ENCODE measurements at regions not wholly inside any gene's neighbourhood (a gene's known extent, or its start where the extent isn't known, plus 50 kb on each side); places are given as distances from the start of the nearest gene placed in this dataset.

DNA sequence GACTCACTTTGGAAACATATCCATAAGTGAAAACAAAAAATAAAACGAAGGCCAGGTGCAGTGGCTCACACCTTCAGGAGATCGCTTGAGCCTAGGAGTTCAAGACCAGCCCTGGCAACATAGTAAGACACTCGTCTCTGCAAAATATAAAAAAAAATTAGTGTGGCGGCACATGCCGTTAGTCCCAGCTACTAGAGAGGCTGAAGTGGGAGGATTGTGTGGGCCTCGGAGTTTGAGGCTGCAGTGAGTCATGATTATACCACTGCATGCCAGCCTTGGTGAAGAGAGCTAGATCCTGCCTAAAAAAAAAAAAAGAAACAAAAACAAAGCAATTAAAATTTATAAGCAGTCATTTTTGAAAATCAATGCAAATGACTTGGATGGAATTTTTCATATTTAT lies 54.7 kb upstream of the NANOGP8 start:
- no peak overlapping the region for H3K27ac ChIP-seq
- no peaks in the 10 kb centered on the region for H3K9me3 ChIP-seq
- WGBS, 2 donors, result 88 to 92% methylated on average over 6 of the region's 6 CpGs
- DNase-seq (ENCODE audit: low spot score in 2 of 2), result no peak
- H3K36me3 ChIP-seq, result no peaks in the 10 kb centered on the region
- no peaks in the 10 kb centered on the region for H3K27me3 ChIP-seq
- TF ChIP-seq POLR2A (IDR thresholded peaks at IDR 0.05), result no peak
- no peaks in the 10 kb centered on the region for H3K4me1 ChIP-seq
- no peak overlapping the region for H3K4me3 ChIP-seq

DNA sequence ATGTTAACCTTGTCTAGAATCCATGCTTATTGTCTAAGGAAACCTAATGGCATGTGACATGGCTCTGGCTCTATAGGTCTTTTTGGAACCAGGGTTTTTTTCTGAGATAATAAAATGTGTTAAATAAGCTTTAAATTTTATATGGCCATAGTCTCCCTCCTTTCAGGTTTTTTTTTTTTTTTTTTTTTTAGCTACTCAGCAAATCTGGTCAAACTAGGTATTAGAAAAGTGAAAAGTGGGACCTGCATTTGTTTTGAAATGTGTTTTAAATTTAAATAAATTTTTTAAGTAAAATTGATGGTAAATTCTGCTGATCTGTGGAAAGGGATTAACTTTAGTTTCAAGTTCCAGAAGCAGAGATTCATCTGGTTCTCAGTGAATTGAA lies 52.1 kb upstream of the NANOGP8 start:
- no peaks in the 10 kb centered on the region for H3K36me3 ChIP-seq
- no peaks in the 10 kb centered on the region for H3K9me3 ChIP-seq
- no peak overlapping the region for H3K4me3 ChIP-seq
- H3K27ac ChIP-seq, result no peak overlapping the region
- H3K27me3 ChIP-seq, result no peaks in the 10 kb centered on the region
- no peaks in the 10 kb centered on the region for H3K4me1 ChIP-seq
- DNase-seq (ENCODE audit: low spot score in 2 of 2), result no peak
- TF ChIP-seq, protein P1, sequence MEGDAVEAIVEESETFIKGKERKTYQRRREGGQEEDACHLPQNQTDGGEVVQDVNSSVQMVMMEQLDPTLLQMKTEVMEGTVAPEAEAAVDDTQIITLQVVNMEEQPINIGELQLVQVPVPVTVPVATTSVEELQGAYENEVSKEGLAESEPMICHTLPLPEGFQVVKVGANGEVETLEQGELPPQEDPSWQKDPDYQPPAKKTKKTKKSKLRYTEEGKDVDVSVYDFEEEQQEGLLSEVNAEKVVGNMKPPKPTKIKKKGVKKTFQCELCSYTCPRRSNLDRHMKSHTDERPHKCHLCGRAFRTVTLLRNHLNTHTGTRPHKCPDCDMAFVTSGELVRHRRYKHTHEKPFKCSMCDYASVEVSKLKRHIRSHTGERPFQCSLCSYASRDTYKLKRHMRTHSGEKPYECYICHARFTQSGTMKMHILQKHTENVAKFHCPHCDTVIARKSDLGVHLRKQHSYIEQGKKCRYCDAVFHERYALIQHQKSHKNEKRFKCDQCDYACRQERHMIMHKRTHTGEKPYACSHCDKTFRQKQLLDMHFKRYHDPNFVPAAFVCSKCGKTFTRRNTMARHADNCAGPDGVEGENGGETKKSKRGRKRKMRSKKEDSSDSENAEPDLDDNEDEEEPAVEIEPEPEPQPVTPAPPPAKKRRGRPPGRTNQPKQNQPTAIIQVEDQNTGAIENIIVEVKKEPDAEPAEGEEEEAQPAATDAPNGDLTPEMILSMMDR (IDR thresholded peaks at IDR 0.05), result no peak
- no peak for TF ChIP-seq EP300 (IDR thresholded peaks at IDR 0.05)

- TF ChIP-seq POLR2A (IDR thresholded peaks at IDR 0.05), result no peak
- TF ChIP-seq, protein P1 (IDR thresholded peaks at IDR 0.05), result no peak
- no peak for TF ChIP-seq EP300 (IDR thresholded peaks at IDR 0.05)
- DNase-seq (ENCODE audit: low spot score in 2 of 2), result no peak
- 77 to 78% methylated on average over 6 of the region's 6 CpGs for WGBS, 2 donors
- H3K27me3 ChIP-seq, result no peaks in the 10 kb centered on the region
- no peaks in the 10 kb centered on the region for H3K9me3 ChIP-seq
- no peak overlapping the region for H3K27ac ChIP-seq
- no peak overlapping the region for H3K4me3 ChIP-seq
- no peaks in the 10 kb centered on the region for H3K36me3 ChIP-seq
- no peaks in the 10 kb centered on the region for H3K4me1 ChIP-seq
These were observed 51.5 kb upstream of the NANOGP8 start for GRCh38 chr15:35136321-35137189.
